HG03097 (cell line): ENCODE measurements at regions not wholly inside any gene's neighbourhood (a gene's known extent, or its start where the extent isn't known, plus 50 kb on each side); places are given as distances from the start of the nearest gene placed in this dataset.
"Not testable (repeated sequence)": the region's sequence is repeated elsewhere in the genome, so short reads cannot be mapped to it uniquely, and the experiment has no call there.

Source experiments
- ATAC-seq: cut with Tn5 transposase; IDR thresholded peaks from one replicate; pipeline ENCODE4 v1.9.1; 2021; ENCODE audit not compliant: unreplicated experiment, low FRiP score

DNA sequence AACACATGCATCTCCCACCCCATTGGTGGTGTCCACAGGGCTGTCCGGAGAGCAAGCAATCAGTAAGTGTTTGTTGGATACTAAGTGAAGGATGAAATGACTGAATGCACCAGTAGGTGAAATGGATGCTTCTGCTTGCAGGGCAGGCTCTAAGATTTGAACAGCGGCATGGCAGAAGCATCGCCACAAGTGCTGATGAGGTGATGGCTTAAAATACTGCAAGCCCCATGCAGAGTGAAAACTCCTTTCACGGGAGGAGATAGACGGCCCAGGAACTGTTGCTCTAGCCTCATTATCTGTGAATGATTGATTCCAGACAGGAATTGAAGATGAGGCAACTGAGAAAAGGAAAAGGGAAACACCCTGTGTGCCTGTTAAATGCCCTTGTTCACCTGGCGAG, 158.9 kb downstream of the LY86 start:
- ATAC-seq, result no peak

DNA sequence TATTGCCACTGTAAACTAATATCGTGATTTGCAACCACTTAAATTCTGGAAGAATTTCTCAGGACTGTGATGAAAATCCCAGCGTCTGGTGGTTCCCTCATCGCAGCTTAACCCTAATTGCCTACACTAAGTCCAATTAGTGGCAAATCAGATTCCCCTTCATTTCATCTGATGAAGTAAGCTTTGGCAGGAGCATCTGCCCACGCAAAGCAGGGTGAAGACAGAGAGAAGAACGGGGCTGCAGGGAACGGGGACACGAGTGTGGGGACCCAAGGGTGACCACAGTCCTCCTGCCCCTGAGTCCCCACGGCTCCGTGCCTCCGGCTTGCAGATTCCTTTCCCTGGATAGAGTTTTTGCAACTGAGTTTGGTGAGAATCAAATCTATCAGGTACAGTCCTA, 159.5 kb downstream of the LY86 start:
- no peak for ATAC-seq

DNA sequence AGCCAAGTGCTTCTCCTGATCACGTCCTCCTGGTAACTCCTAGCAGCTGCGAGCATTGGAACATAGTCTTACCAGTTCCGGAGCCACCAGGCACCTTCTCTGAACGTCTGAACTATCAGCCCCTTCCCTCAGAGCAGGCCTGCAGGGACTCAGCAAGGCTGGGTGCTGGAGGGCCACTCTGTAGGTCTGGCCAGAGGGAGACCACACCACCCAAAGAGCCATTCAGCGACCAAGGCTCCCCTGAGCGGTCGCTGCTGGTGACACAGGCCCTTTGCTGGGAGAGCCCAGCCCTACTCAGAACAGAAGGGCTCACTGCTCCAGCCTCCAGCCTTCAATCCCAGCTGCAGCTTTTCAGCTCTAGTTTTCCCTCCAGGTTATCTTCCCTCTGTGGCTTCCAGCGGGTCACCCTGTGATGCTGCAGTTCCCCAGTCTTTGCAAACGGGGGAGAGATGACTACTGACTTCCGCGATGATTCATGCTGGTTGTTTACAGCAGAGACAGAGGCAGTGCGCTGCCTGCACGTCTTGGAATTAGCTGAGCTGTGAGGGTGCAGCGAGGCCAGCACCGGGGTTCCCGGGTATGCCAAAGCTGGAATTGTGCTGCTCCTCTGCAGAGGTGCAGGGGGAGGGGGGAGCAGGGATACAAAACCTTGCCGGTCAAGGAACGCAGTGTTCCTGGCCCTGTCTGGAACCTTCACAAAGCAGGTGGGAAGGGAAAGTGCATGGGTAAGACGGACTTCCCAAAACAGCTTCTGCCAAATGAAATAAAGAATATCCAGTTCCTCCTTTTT, 161.4 kb downstream of the LY86 start:
- ATAC-seq, result no peak

DNA sequence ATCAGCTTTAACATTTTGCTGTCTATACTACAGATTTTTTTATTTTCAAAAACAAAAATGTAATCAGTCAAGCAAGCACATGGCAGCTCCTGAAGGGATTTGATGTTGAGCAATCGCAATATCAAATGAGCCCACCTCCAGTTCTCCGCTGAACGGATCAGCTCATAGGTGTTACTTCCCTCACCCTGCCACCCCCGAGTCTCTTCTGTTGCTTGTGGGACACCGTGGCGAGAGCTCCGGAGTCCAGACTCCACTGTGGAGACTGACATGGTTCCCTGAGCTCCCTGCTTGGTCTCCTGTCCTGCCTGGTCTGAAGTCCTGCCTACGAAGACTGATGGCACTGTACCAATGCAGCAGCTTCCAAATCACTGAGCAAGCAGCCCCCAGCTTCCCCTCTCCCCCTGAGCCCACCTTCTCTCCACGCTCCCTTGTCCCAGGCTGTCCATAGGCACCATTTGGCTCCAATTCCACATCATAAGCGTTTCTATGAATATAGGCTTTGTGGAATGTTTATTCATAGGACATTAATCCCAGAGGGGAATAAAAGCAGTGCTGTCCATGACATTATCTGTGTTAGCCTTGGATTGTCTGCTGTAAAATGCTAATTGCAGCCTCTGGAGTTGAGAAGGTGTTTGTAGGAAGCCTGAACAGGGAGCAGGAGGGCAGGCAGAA, 162.2 kb downstream of the LY86 start:
- no peak for ATAC-seq

DNA sequence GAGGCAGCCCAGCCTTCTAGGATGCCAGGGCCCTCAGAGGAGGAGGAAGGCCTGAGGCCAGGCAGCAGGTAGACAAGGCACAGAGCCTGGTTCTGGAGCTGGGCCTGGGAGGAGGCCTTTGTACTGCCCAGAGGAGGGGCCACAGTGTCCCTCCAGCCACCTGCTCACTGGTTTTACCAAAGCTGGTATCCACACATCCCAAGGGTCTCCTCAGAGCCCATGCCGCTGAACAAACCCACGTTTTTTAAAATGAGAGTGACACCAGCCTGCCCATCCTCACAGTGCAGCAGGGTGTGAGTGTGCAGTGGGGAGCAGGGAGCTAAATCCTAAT, 162.7 kb downstream of the LY86 start:
- no peak for ATAC-seq

DNA sequence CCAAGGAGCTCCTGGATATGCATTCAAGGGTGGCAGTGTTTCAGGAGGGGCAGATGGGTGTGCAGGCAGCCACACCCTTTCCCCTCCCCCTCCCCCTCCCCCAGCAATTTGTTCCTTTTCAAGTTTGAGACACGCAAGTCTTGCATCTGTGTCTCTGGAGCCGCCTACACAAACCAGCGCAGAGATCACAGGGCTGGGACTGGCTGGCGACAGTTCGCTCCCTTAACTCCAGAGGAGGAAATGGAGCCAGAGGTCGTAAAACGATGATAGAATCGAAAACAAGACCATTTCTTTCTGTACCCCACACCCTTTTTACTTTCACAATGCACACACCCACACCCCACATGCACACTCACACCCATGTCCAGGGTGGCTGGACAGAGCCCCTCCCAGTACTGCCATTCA, 163.1 kb downstream of the LY86 start:
- no peak for ATAC-seq

DNA sequence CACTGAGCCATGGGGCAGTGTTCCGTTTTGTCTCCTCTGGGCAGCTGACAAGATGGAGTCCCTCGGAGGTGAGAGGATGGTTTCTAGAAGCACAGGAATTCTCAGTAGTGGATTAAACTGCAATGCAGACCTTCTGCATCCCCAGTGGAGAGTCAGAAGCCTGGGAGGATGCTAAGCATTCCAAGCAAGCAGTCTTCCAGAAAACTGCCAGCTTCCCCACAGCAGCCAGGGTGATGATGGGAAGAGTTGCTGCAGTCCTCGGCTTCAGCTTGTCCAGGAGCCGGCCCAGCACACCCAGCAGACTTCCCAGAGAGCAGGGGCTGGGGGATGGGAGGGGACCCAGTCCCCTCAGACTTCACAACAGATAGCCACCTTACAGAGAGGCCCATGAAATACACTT, 163.6 kb downstream of the LY86 start:
- ATAC-seq, result no peak

DNA sequence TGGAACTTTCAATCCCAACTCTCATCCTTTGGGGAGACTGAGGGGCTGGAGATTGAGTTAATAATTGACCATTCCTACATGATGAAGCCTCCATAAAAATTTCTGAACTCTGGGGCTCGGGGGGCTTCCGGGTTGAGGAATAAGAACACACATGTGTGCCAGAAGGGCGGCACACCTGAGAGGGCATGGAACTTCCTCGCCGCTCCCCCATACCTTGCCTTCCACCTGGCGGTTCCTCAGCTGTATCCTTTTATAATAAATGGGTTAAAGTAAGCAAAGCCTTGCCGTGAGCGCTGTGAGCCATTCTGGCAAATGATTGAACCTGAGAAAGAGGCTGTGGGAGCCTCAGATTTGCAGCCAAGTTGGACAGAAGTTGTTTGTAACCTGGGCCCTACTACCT, 164.8 kb downstream of the LY86 start:
- ATAC-seq, result no peak

DNA sequence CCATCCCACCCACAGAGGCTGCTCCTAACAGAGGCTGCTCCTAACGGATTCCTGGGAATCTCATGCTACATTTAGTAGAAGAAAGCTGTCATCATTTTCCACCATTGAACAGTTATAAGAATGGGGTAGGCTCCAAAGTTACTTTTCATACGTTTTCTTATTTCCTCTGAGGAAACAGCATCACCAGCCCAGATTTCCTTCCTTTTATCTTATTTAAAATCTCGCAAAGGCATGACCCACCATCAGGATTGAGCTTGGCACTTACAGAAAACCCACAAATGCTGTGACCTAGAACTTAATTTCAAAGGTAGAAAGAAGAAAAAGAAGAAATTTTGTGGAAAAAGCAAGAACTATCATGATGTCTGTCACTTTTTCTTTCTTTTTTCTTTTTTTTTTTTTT, 168.0 kb downstream of the LY86 start:
- no peak for ATAC-seq

DNA sequence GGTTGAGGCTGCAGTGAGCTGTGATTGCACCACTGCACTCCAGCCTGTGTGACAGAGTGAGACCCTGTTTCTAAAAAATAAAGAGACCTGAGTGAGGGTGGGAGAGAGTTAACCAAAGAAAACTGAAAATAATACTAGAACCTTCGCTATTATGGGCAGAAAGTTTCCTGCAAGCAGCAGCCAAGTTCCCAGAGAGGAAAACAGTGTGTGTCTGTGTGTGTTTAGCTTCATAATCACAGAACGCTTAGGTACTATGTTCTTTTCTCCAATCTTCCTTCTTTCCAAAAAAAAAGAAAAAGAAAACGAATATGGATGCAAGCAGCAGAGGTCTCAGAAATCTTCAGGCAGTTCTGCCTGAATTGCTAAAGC, 170.0 kb downstream of the LY86 start:
- ATAC-seq, result no peak

DNA sequence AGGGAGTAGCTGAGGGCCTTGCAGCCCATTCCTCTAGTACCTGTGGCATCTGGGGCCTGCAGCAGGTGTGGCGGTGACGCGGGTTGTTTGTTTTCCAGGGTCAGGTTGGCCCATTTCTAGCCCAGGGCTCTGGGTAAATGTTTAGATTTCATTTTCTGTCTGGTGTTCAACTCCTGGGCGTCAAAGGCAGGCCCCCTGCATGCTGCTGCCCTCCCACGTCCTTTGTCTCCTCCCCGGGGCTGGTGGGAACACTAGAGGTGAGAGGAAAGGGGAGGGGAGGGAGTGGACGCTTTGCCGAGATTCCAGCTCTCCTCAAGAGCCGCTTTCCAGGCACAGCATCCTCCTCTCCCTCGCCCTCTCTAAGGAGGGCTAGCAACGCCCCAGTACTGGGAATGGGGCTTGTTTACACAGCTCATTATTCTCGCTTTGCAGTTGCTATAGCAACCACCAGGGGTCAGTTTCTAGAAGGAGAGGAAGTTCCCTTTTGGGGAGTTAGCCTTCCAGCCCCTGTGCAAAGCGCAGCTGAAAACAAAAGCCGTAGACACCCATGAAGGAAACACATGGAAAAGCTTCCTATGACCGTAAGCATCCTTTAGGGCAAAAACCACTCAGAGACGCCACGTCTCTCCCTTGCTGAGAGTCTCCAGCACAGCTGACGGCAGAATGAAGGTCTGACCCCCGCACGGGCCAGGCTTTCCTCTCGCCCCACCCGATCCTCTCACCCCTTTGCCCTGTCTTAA, 170.6 kb downstream of the LY86 start:
- peak; percentile 81 for ATAC-seq

DNA sequence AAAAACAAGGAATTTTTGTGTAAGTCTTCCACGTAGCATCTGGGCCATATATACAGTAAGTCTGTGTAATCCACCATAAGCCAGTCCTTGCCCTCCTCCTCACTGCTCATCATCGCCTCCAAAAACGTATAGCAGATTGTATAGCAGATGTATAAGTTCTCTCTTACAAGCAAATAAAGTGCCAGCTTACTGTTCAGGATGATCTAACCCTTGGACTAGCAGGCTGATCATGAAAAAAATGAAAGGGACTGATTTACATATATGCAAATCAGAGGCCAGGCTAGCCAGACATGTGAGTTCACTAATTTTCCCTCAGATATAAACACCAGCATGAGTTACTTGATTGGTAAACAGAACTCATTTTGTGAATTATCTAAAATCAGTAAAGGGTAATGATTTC, 171.5 kb downstream of the LY86 start:
- no peak for ATAC-seq

DNA sequence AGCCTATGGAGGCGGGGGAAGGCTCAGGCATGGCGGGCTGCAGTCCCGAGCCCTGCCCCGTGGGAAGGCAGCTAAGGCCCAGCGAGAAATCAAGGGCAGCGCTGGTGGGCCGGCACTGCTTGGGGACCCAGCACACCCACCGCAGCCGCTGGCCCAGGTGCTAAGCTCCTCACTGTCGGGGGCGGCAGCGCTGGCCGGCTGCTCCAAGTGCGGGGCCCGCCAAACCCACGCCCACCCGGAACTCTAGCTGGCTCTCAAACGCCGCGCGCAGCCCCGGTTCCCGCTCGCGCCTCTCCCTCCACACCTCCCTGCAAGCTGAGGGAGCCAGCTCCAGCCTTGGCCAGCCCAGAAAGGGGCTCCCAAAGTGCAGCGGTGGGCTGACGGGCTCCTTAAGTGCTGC, 174.0 kb downstream of the LY86 start:
- ATAC-seq, result not testable (repeated sequence)

DNA sequence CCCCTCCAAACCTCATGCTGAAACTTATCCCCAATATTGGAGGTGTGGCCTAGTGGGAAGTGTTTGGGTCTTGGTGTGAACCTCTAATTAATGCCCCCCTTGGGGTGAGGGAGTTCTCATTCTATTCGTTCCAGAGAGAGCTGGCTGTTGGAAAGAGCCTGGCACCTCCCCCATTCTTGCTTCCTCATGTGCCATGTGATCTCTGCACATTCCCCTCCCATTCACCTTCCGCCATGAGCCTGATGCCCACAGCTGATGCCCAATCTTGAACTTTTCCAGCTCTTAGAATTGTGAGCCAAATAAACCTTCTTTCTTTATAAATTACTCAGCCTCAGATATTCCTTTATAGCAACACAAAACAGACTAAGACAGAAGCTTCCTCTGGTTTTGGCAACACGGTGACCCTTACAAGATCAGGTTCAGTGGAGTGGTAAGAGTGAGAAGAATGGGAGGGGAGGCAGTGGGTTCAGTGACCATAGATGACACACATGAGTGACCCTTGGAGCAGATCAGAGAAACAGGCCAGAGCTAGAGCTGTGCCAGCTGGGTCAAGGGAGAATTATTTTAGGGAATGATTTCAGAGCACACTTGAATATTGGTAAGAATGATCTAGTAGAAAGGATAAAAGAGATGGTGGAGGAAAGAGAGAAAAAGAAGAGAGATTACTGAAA, 176.4 kb downstream of the LY86 start:
- ATAC-seq, result no peak

DNA sequence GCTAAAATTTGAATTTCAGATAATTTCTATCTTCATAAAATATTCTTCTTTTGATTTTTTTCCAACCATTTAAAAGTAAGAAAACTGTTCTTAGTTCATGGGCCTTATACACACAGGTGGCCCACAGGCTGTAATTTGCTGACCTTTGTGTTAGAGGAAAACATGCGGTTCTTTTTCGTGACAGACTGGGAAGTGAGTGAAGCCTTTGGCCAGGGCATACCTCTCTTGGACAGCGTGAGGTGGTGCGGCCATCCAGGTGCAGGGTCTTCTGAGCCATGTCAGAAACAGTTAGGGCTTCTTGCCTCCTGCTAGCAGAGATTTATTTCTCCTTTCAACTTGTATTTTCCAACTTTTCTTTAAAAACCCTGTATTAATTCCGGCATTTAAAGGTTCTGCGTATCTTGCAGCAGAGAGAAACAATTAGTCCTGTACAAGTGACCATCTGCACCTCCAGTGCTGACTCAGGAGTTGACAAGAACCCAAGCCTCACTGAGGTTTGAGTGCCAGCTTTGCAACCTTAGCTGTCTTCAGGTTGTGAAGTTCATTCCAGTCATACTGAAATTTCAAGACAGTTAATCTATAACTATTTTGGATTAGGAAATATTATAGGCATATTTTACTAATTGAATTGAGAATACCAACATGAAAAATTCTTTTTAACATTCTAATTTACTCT, 177.8 kb downstream of the LY86 start:
- ATAC-seq, result no peak

DNA sequence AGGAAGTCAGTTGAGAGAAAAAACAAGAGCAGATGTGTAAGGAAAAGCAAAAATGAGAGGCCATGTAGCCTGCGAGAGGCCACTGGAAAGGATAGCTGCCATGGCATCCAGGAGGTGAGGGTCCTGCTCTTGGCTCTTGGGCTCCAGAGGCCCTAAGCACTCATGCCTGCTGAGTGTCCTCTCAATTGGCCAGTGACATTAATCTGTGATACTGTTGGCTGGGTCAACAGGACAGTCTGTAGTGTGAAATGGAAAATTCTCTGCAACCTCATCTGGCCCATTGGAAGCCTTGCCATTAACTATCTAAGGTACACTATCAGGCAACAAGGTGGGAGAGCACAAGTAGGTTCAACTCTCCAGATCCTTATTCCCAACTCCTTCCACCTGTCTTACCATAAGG, 180.9 kb downstream of the LY86 start:
- no peak for ATAC-seq

DNA sequence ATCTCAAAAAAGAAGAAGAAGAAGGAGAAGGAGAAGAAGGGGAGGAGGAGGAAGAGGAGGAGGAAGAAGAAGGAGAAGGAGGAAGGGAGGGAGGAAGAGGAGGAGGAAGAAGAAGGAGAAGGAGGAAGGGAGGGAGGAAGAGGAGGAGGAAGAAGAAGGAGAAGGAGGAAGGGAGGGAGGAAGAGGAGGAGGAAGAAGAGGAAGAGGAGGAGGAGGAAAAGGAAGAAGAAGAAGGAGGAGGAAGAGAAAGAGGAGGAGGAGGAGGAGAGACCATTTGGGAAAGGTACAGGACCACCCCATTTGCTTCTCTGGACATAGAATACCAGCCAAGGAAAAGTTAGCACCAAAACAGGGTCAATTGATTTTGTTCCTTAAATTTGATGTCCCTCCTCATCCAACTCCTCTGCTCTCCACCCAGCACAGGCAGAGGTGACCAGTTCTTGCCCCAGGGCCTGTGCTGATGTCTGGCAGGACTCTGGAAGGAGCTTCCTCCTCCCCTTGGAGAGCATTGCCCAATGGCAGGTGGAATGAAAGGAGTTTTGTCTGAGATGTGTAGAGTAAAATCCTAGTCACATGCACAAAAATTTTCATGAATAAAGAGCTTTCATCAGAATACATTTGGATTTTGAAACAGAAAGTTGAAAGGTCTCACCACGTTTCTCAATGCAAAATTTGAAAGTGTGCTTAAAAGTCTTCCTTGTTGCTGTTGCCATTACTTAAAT, 182.9 kb downstream of the LY86 start:
- ATAC-seq, result no peak

DNA sequence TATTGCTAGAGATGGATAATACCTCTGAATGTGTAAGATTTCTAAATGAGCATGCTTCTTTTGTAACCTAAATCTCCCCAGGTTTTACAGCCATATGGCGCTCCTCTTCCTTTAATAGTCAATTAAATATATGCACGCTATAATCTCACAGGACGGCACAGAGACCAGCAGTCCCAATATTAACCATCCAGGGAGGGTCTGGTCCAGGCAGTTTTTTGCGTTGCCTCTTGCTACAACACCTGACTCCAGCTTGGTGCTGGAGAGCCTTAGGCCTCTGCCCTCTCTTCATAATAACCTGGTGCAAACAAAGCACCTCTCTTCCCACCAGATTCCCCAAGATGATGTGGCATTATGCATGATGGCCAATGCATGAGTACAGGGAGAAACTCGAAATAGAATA, 183.4 kb downstream of the LY86 start:
- no peak for ATAC-seq

DNA sequence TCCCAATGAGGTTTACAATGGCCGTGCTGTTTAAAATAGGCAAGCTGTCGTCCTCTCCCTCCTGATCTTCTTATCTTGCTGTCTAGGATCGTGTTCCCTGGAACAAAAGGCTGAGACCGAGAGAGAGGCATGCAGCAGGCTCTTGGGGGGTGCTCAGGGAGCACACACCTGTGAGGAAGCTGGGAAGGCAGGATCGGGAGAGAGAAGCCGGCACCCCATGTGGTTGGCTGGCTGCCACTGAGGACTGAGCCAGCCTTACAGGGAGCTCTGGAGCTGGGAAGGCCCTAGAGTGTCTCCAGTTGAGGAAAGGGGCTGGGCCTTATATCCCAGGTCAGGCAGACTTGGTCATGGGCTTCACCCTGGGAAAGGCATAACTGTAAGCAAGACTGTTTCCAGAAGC, 184.2 kb downstream of the LY86 start:
- no peak for ATAC-seq

DNA sequence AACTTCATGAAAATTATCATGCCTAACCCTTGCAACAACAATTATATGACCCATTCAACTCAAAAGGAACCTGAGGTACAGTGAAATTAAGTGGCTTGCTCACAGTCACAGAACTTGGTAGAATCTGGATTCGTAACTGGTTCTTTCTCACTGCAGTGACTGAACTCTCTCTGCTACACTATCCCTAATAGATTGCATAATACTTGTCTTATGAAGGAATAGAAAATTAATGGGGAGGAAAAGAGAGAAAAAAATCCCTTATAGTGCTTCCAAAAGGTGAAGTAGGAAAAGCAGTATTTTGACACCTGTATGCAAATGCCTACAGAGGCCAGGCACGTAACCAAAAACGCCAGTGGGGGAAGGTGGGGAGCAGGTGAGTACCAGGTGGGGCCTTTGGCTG, 186.6 kb downstream of the LY86 start:
- no peak for ATAC-seq
